H9 (cell line): ENCODE measurements at regions not wholly inside any gene's neighbourhood (a gene's known extent, or its start where the extent isn't known, plus 50 kb on each side); places are given as distances from the start of the nearest gene placed in this dataset.
A peak's percentile ranks its signal among the peaks of the same experiment; 100 is the strongest.

Source experiments
- DNase-seq: peaks from one replicate; pipeline ENCODE4 v3.0.0-alpha.2; 2017
- H2AFZ ChIP-seq: one replicate; pipeline ENCODE4 v1.6.1; 2013; ENCODE audit warnings: mild to moderate bottlenecking, low read length, control low read depth, moderate library complexity
- H2AK5ac ChIP-seq: 2 replicates; pipeline ENCODE4 v1.6.1; 2013; ENCODE audit warnings: low read length, control low read depth, mixed read lengths; ENCODE audit not compliant: insufficient read length
- H2BK120ac ChIP-seq: one replicate; pipeline ENCODE4 v1.6.1; 2013; ENCODE audit warnings: low read depth, mild to moderate bottlenecking, low read length, control low read depth, inconsistent platforms; ENCODE audit not compliant: poor library complexity, severe bottlenecking
- H2BK12ac ChIP-seq: 2 replicates; pipeline ENCODE4 v1.6.1; 2013; ENCODE audit warnings: low read length, control low read depth, mixed read lengths, low read depth; ENCODE audit not compliant: insufficient read length
- H2BK15ac ChIP-seq: 2 replicates; pipeline ENCODE4 v1.6.1; 2013; ENCODE audit warnings: low read depth, low read length, control low read depth
- H2BK20ac ChIP-seq: one replicate; pipeline ENCODE4 v1.6.1; 2013; ENCODE audit warnings: low read depth, mild to moderate bottlenecking, low read length, control low read depth, inconsistent platforms; ENCODE audit not compliant: poor library complexity, severe bottlenecking
- H2BK5ac ChIP-seq: 2 replicates; pipeline ENCODE4 v1.6.1; 2013; ENCODE audit warnings: low read length, control low read depth, mixed read lengths; ENCODE audit not compliant: insufficient read length
- H3K14ac ChIP-seq: 2 replicates; pipeline ENCODE4 v1.6.1; 2013; ENCODE audit warnings: low read length, control low read depth; ENCODE audit not compliant: insufficient read depth
- H3K18ac ChIP-seq: 2 replicates; pipeline ENCODE4 v1.6.1; 2013; ENCODE audit warnings: low read depth, mild to moderate bottlenecking, mixed read lengths, low read length, control low read depth; ENCODE audit not compliant: insufficient read length
- H3K23ac ChIP-seq: 2 replicates; pipeline ENCODE4 v1.6.1; 2013; ENCODE audit warnings: low read length, control low read depth, mixed read lengths, low read depth; ENCODE audit not compliant: insufficient read length
- H3K23me2 ChIP-seq: 2 replicates; pipeline ENCODE4 v1.6.1; 2013; ENCODE audit warnings: low read depth, mild to moderate bottlenecking, mixed read lengths, low read length, control low read depth; ENCODE audit not compliant: insufficient read length, poor library complexity, severe bottlenecking
- H3K27ac ChIP-seq: 2 replicates; pipeline ENCODE4 v1.5.1; 2013; ENCODE audit warnings: low read length, control low read depth, mixed read lengths, low read depth; ENCODE audit not compliant: insufficient read length
- H3K27me3 ChIP-seq: 2 replicates; pipeline ENCODE4 v1.6.1; 2013; ENCODE audit warnings: low read length, control low read depth, inconsistent platforms; ENCODE audit not compliant: insufficient read depth
- H3K4ac ChIP-seq: 2 replicates; pipeline ENCODE4 v1.6.1; 2013; ENCODE audit warnings: low read depth, mild to moderate bottlenecking, control low read depth, inconsistent platforms, low read length, moderate library complexity
- H3K4me1 ChIP-seq: 2 replicates; pipeline ENCODE4 v1.6.1; 2013; ENCODE audit warnings: low read length, control low read depth, inconsistent platforms; ENCODE audit not compliant: insufficient read depth
- H3K4me2 ChIP-seq: 2 replicates; pipeline ENCODE4 v1.6.1; 2013; ENCODE audit warnings: low read length, control low read depth, mixed read lengths; ENCODE audit not compliant: insufficient read length, insufficient read depth
- H3K56ac ChIP-seq: 2 replicates; pipeline ENCODE4 v1.6.1; 2013; ENCODE audit warnings: low read depth, mild to moderate bottlenecking, mixed read lengths, low read length, control low read depth; ENCODE audit not compliant: insufficient read length
- H3K79me1 ChIP-seq: 2 replicates; pipeline ENCODE4 v1.6.1; 2013; ENCODE audit warnings: low read depth, mild to moderate bottlenecking, moderate library complexity, low read length, control low read depth, inconsistent platforms; ENCODE audit not compliant: insufficient read depth, poor library complexity, severe bottlenecking
- H3K79me2 ChIP-seq: 2 replicates; pipeline ENCODE4 v1.6.1; 2013; ENCODE audit warnings: low read length, control low read depth, inconsistent platforms; ENCODE audit not compliant: insufficient read depth
- H3K9ac ChIP-seq: 2 replicates; pipeline ENCODE4 v1.6.1; 2013; ENCODE audit warnings: low read length, control low read depth, mixed read lengths; ENCODE audit not compliant: insufficient read length; ENCODE audit errors: extremely low read depth
- H3K9me3 ChIP-seq: one replicate; pipeline ENCODE4 v1.6.1; 2013; ENCODE audit warnings: low read depth, low read length, inconsistent platforms; ENCODE audit not compliant: control insufficient read depth
- H3T11ph ChIP-seq: one replicate; pipeline ENCODE4 v1.6.1; 2013; ENCODE audit warnings: mild to moderate bottlenecking, low read length, control low read depth, inconsistent platforms
- H4K20me1 ChIP-seq: one replicate; pipeline ENCODE4 v1.6.1; 2013; ENCODE audit not compliant: control insufficient read depth, insufficient read length, insufficient read depth
- H4K5ac ChIP-seq: 2 replicates; pipeline ENCODE4 v1.6.1; 2013; ENCODE audit warnings: low read depth, mild to moderate bottlenecking, mixed read lengths, low read length, control low read depth; ENCODE audit not compliant: insufficient read length
- H4K8ac ChIP-seq: replicated peaks from 2 replicates; pipeline ENCODE4 v1.6.1; 2013; ENCODE audit warnings: low read length, control low read depth, mixed read lengths, low read depth; ENCODE audit not compliant: insufficient read length
- H4K91ac ChIP-seq: 2 replicates; pipeline ENCODE4 v1.6.1; 2013; ENCODE audit warnings: low read depth, mild to moderate bottlenecking, moderate library complexity, mixed read lengths, low read length, control low read depth; ENCODE audit not compliant: insufficient read length
- H3K27ac Mint-ChIP-seq, 3 experiments: 2 replicates in 2 of 3; 3 replicates in 1 of 3; pipeline ENCODE4 v1.8.0; 2020 to 2021; ENCODE audit warnings: mixed read lengths in 3 of 3, mild to moderate bottlenecking in 1 of 3, moderate library complexity in 1 of 3
- H3K27me3 Mint-ChIP-seq: 2 replicates; pipeline ENCODE4 v1.8.0; 2021; ENCODE audit warnings: low read depth, mild to moderate bottlenecking, moderate library complexity, mixed read lengths
- H3K36me3 Mint-ChIP-seq, 3 experiments: 2 replicates in 2 of 3; 3 replicates in 1 of 3; pipeline ENCODE4 v1.8.0; 2020 to 2021; ENCODE audit warnings: low read depth in 3 of 3, mixed read lengths in 3 of 3; ENCODE audit not compliant: insufficient read depth in 1 of 3
- H3K4me1 Mint-ChIP-seq, 2 experiments: 2 replicates each; pipeline ENCODE4 v1.8.0; 2020; ENCODE audit warnings: mixed read lengths in 2 of 2
- H3K4me3 Mint-ChIP-seq, 2 experiments: 2 replicates in 1 of 2; 3 replicates in 1 of 2; pipeline ENCODE4 v1.8.0; 2020 to 2021; ENCODE audit warnings: mild to moderate bottlenecking in 2 of 2, mixed read lengths in 2 of 2, moderate library complexity in 1 of 2
- H3K9me3 Mint-ChIP-seq, 2 experiments: 2 replicates in 1 of 2; 3 replicates in 1 of 2; pipeline ENCODE4 v1.8.0; 2020; ENCODE audit warnings: mild to moderate bottlenecking in 2 of 2, mixed read lengths in 2 of 2, moderate library complexity in 1 of 2
- CTCF ChIP-seq: fragments of 200-600 bp; sonication (generic); conservative IDR thresholded peaks from 3 replicates; pipeline ENCODE4 v1.8.0; 2021; ENCODE audit warnings: antibody characterized with exemption, mild to moderate bottlenecking
- WGBS: extraction: QIAGEN DNeasy Blood & Tissue Kit; methylation state at CpG from one replicate; pipeline ENCODE4 v1.1.7; 2013; ENCODE audit warnings: missing lambda C conversion rate, low lambda C conversion rate, mixed read lengths; ENCODE audit not compliant: insufficient read length; ENCODE audit errors: extremely low coverage; 5-methylcytosine and 5-hydroxymethylcytosine counted together

DNA sequence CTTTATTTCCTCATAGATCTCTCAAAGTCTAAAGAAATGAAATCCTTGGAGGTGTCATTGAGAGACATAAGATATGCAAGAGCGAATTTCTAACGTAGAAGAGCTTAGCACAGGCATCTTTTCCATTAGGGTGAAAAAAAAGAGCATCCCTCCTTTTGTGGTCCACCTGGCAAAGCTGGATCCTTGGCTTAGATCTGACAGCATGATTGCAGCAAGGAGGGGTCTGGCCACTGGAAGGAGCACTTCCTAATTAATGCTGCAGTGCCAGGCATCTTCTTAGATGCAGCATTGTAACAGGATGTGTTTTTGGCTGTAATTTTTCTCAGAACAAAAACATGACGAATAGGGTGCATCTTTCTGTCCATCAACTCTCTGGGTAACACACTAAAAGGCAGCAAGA is 60.1 kb upstream of the TFAP2D start:
- no CpG with 5 or more reads among the region's 3 CpGs for WGBS
- Histone ChIP-seq H3T11ph (no peak overlapping the region), H2BK15ac (no peak overlapping the region), H3K9me3 (no peaks in the 10 kb centered on the region), H3K79me2 (no peaks in the 10 kb centered on the region), H3K18ac (no peak overlapping the region), H2AK5ac (no peak overlapping the region), H3K27me3 (no peaks in the 10 kb centered on the region), H3K14ac (no peak overlapping the region), H4K5ac (no peak overlapping the region), H2BK5ac (no peak overlapping the region), H4K20me1 (no peaks in the 10 kb centered on the region), H3K27ac (no peak overlapping the region), H3K23ac (no peak overlapping the region), H2BK20ac (no peak overlapping the region), H2BK120ac (no peak overlapping the region), H4K91ac (no peak overlapping the region), H3K23me2 (no peaks in the 10 kb centered on the region), H3K4me2 (no peak overlapping the region), H2BK12ac (no peak overlapping the region), H3K4me1 (no peaks in the 10 kb centered on the region), H3K79me1 (no peaks in the 10 kb centered on the region), H3K56ac (no peak overlapping the region), H2AFZ (no peak overlapping the region), H4K8ac (no peak overlapping the region), H3K4ac (no peak overlapping the region), H3K9ac (no peak overlapping the region)
- TF ChIP-seq CTCF: peak; percentile 34; the same call in 1 of the 3 replicates
- H3K27ac Mint-ChIP-seq: no peak overlapping the region
- no peaks in the 10 kb centered on the region for H3K4me1 Mint-ChIP-seq
- H3K36me3 Mint-ChIP-seq: peaks cover 8 to 11% (median 9%) of the 10 kb centered on the region in 3 experiments
- no peak for DNase-seq
- H3K4me3 Mint-ChIP-seq: no peak overlapping the region
- H3K27me3 Mint-ChIP-seq: peaks cover 5% of the 10 kb centered on the region; the same call in 1 of the 2 replicates
- H3K9me3 Mint-ChIP-seq: peaks cover 12 to 19% of the 10 kb centered on the region in 2 experiments
